ENCODE measurements at regions not wholly inside any gene's neighbourhood (a gene's known extent, or its start where the extent isn't known, plus 50 kb on each side); places are given as distances from the start of the nearest gene placed in this dataset.
"Not testable (repeated sequence)": the region's sequence is repeated elsewhere in the genome, so short reads cannot be mapped to it uniquely, and the experiment has no call there.

- not testable (repeated sequence) for DNase-seq
These were observed 171.8 kb downstream of the NPIPB11 start for GRCh38 chr16:29234536-29235275.

DNA sequence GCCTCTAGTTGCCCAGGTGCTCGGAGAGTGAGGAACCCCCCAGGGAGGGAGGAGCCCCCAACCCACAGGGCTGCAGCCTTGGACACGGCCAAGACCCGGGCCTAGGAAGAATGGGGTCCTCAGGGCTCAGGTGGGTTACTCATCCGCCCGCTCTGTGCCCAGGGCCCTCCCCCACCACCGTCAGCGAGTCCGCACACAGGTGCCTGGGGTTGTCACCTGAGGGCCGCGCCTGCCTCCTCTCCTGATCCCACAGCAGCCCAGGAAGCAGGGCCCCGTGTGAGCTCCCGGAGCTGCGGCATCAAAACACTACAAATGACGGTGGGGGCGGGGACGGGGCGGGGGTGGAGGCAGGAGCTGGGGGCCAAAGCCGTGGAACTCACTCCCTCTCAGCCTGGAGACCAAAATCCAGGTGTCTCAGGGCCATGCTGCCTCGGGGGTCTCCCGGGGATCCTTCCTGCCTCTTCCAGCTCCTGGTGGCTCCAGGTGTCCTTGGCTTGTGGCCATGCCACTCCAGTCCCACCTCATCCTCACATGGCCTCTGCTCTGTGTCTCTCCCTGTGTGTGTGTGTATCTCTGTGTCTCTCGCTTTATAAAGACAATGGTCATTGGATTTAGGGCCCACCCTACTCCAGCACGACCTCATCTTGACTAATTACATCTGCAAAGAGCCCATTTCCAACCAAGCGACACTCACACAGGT lies 172.7 kb downstream of the NPIPB11 start:
- not testable (repeated sequence) for DNase-seq

DNA sequence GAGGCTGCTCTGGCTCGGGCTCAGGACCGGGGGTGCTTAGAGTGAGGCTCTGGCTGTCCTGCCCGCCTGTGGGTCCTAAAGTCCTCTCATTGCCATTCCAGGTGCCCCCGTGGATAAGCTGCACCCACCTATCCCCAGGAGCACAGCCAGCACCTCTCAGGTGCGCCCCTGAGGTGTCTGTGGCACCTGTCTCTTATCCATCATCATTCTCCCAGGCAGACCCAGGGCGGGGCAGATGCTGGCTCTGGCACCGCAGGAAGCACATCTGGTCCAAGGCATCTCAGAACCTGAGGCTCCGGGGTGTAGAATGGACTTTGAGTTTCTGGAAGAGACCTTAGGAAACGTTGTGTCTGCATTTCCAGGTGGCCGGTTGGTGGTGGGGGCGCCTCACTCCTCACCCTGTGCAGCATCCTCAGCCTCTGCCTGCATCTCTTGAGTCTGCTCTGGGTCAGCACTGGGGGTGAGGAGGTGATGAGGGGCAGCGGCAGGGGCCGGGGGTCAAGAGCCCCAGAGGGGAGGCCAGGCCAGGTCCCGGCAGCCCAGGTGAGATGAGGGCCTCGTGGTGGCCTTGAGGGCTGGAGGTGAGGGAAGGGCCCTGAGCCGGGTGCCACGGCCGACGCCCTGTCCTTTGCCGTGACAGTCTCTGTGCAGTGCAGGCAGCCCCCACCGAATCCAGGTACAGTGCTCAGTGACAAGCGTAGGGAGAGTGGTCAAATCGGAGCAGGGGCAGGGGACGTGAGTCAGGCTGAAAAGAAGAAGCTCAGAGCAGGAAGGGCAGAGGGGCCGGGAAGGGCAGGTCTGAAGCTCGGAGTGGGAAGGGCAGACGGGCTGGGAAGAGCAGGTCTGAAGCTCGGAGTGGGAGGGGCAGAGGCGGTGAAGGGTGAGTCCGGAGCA lies 173.5 kb downstream of the NPIPB11 start:
- DNase-seq, result no peak

GRCh38 chr16:29232160-29232705 lies 174.3 kb downstream of the NPIPB11 start:
- not testable (repeated sequence) for DNase-seq

DNA sequence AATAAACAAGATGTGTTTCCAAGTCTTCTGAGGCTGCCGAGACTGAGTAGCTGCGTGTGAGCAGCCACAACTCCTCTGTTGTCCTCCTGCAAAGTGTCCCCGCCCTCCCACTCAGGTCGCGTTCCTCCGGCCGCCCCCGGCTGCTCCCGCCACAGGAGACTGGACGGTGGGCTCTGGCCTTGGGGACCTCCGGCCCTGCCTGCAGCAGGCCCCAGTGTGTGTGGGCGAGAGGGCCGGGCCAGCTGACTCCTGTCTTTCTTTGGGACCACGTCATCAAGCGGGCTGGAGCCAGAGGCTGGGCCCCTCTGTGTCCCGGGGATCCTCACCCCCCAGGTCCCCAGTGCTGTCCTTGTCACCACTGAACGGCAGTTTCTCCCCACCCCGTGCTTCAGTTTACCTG lies 175.3 kb downstream of the NPIPB11 start:
- no peak for DNase-seq

GRCh38 chr16:29230671-29231096 lies 175.8 kb downstream of the NPIPB11 start:
- no peak for DNase-seq

DNA sequence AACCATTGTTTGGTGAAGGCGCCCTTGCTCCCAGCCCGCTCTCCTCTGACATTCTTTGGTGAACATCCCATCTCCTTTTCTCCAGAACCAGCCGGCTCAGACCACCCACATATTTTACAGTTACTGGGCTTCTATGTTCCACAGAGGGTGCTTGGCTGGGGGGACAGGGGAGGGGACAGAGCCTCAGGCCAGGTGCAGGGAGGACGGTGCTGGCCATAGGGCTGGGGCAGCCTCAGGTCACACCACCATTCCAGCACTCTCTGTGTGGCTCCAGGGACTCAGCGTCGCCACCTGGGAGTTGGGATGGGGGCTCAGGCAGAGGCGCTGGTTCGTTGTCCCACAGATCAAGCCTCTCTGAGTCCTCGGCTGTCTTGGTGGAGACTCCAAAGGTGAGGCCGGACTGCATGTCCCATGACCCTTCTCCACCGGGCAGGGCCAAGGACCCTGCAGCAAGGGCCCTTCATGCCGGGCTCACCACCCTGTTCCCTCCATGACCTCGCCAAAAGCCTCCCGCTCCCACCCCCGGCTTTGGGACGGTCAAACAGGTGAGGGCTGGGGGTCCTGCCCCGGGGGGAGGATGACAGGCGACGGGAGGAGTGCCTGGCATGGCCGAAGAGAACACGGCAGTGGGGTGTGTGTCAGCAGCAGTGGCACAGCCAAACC lies 176.4 kb downstream of the NPIPB11 start:
- DNase-seq, result not testable (repeated sequence)

DNA sequence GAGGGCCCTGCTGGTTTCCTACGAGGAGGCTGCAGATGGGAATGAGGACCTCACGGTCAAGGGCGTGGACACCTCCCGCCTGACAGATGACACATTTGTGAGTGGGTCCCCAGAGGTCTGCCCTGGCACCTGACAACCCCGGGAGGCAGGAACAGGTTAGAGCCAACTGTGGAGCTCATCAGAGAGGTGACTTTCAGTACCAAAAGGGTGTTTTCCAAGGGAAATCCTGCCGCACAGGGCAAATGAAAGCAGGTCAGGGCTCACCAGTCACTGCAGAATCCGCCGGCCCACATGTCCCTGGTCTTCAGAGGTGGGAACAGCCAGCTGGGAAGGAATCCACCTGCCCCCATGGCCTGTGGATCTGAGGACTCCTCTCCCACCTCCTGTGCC lies 176.9 kb downstream of the NPIPB11 start:
- DNase-seq, result not testable (repeated sequence)

DNA sequence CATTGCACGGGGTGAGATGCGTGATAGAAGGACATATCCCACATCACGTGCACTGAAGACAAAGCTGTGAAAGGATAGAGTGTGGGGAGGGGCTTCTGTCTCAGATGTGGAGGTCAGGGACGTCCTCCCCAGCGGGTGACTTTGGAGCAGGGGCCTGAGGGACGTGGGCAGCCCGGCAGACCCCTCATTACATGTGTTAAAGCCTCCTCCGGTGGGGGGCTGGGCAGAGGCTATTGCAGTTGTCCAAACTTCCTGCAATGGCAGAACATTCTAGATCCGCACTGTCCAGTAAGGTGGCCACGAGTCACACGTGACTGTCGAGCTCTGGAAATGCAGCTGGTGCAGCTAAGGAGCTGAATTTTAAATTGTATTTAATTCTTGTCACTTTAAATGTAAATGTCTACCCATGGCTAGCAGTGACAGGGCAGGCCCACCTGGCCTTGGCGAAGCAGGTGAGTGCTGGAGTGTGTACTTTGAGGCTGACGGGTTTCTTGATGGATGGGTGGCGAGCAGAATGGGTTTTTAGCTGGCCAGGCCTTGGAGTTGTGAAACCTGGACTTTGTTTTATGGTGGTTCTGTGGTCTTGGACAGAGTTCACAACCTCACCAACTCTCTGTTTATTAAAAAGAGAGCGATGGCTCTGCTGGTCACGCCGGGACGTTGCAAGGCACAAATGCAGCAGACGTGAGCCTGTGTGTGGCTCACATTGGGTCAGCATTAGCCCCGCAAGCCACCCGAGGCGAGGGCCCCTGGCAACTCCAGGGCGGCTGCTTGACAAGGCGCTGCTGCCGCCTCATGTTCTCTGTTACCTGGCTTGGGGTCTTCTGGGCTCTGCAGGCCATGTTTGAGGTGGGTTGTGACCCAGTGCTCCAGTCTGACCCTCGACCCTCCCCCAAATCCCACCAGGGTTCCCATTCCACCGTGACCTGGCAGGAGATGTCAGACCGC lies 177.6 kb downstream of the NPIPB11 start:
- not testable (repeated sequence) for DNase-seq

DNA sequence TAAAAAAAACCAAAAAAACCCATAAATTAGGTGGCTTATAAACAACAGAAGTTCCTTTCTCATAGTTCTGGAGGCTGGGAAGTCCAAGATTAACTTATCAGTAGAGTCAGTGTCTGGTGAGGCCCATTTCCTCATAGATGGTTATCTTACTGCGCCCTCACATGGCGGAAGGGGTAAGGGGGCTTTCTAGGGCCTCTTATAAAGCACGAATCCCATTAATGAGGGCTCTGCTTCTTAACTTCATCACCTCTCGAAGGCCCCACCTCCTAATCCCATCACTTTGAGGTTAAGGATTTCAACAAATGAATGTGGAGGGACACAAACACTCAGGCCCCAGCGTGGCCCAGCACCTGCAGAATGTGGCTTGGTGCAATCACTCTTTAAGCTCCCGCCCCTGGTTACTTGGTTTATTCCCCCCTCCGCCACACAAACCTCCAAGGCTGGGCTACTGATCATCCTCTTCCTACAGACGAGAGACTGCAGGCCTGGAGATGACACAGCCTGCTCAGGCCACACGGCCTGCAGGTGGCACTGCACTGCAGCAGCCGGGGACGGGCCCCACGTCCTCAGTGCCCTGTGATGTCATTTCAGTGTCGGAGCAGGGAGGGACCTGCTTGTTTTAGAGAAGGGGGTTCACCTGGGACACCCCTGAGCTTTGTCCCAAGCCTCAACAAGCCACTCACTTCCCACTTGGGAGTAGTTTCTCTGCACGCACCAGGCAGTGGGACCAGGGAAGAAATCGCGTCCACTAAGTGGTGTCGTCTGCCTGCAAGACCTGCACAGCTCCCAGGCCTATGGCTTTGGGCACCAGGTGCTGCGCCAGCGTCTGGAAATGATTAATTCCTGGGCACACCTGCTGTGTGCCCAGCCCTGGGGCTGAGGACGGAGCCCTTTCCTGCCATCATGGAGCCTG lies 178.5 kb downstream of the NPIPB11 start:
- not testable (repeated sequence) for DNase-seq

GRCh38 chr16:29226782-29227181 lies 179.7 kb downstream of the NPIPB11 start:
- DNase-seq, result no peak

DNA sequence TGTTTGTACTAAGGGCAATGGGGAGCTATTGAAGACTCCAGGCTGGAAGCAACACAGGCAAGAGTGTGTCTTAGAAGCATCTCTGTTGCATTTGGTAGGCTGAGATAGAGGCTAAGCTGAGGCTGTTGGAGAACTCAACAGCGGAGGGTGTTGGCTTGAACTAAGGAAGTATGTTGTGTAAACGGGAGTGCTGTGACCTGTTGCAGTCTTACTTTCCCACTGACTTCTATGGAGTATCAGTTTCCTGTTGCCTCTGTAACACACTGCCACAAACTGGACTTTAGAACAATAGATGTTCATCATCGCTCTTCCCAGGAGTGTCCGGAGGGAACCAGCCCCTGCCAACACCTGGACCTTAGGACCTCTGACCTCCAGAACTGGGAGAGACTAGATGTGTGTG lies 181.8 kb downstream of the NPIPB11 start:
- not testable (repeated sequence) for DNase-seq

- DNase-seq, result not testable (repeated sequence)
These were observed 183.9 kb downstream of the NPIPB11 start for GRCh38 chr16:29222615-29223014.

DNA sequence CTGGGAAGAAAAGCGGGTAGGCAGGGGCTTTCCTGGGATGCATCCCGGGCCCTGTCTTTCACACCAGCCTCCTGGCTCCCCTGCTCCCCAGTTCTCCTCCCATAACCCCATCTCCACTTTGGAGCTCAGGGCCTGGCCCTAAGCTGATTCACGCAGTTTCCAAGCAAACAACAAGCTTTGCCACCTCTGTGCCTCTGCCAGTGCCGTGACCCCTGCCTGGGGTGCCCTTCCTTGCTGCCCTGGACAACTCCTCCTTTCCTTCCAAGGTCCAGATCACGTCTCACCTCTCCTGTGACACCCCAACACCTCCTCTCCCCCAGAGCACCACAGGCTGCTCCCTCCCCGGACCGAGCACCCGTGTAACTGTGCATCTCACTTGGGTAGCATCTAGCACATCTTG lies 184.5 kb downstream of the NPIPB11 start:
- not testable (repeated sequence) for DNase-seq

DNA sequence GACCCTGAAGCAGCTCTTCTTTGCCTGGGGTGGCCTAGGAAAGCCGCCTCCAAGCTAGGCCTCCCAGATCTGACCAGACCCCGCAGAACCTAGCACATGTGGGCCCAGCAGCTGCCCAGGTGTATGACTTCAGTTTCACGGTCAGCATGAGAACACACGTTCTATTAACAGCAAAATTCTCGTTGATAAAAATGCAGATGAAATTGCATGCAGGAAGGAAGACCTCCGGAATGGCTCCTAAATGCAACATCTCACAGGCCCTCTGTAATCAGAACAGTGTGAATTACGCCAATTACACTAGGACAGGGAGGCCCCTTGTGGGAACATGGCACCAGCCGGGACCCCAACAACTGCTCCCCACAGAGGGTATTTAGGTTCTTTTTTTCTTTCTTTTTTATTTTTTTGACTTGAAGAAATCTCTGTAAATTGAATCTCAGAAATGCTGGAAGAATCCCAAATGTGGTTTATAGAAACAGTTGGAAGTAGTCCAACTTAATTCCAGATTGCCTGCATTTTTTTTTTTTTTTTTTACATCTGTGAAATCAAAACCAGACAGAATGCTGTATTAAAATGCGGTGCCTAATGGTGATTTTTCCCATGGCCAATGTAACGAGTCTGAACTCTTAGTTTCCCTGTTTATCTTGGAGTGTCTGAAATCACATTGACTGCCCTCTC lies 185.1 kb downstream of the NPIPB11 start:
- DNase-seq, result not testable (repeated sequence)

DNA sequence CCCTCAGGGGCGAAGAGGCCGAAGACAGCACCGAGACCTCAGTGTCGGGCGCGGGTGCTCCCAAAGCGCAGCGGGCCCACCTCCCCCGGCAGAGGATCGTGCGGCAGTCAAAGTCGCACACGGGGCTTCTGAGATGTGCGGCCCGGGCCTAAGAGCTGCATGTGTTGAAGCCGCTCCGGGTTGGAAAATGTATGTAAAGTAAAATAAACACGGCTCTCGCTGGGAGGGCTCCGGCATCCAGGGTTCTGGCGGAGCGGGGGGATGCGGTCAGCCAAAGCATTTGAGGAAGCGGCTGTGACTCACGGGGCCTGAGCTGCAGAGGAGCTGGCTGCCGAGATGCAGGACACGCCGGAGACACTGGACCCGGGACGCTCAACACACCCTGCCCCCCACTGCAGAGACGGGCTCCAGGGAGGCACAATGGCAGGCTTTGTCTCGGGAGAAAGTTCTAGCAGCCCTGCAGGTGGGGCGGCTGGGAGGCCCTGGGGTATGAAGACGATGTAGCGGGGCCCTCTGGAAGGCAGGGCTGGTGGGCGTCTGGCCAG lies 185.8 kb downstream of the NPIPB11 start:
- not testable (repeated sequence) for DNase-seq

DNA sequence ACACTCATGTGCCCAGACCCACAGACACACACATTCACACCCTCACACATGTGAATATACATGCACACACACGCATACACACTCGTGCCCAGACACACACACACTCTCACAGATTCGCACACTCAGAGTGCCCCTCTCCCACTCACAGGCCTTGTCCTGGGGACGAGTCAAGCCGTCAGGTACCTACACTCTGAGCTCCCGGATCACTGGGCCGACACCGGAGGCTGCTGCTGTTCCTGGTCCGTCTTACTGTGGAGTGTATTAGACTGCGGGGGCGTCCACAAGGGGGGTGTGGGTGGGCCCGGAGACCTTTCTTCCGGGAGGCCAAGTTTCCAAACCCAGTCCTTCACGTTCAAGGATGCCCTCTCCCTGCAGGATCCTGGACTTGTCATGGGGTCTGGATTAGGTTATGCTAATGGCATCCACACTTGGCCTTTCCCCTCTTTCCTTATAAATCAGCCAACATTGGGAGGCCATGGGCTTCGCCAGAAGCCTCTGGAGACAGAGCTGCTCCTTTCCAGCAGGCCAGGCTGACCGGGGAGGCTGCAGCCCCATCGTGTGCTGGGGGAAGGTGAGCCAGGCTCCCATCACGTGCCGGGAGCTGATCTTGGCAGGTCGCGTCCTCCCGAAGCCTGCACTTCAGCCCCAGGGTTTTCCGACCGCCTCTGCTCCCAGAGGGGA lies 186.4 kb downstream of the NPIPB11 start:
- not testable (repeated sequence) for DNase-seq

GRCh38 chr16:29219562-29219961 lies 186.9 kb downstream of the NPIPB11 start:
- not testable (repeated sequence) for DNase-seq
